Body of pancreas (tissue), 4 donors: ENCODE measurements at regions not wholly inside any gene's neighbourhood (a gene's known extent, or its start where the extent isn't known, plus 50 kb on each side); places are given as distances from the start of the nearest gene placed in this dataset.
"Not testable (repeated sequence)": the region's sequence is repeated elsewhere in the genome, so short reads cannot be mapped to it uniquely, and the experiment has no call there.

Experiments
- POLR2A ChIP-seq, 3 donors: fragments of 450-650 bp; IDR thresholded peaks; one replicate each; pipeline ENCODE4 v1.6.1; 2016; ENCODE audit warnings: antibody characterized with exemption in 3 of 3, mild to moderate bottlenecking in 2 of 3
- TF ChIP-seq, protein P1 (sequence below), 7 experiments: fragments of 450-650 bp in 4 of 7; fragments of 200-600 bp in 3 of 7; sonication (generic) in 3 of 7; IDR thresholded peaks; one replicate each; pipeline ENCODE4 v1.5.1; 2016 to 2019; ENCODE audit warnings: antibody characterized with exemption in 7 of 7

GRCh38 chr7:81152925-81153324 lies 234.1 kb upstream of the SEMA3C start:
- TF ChIP-seq, protein P1, sequence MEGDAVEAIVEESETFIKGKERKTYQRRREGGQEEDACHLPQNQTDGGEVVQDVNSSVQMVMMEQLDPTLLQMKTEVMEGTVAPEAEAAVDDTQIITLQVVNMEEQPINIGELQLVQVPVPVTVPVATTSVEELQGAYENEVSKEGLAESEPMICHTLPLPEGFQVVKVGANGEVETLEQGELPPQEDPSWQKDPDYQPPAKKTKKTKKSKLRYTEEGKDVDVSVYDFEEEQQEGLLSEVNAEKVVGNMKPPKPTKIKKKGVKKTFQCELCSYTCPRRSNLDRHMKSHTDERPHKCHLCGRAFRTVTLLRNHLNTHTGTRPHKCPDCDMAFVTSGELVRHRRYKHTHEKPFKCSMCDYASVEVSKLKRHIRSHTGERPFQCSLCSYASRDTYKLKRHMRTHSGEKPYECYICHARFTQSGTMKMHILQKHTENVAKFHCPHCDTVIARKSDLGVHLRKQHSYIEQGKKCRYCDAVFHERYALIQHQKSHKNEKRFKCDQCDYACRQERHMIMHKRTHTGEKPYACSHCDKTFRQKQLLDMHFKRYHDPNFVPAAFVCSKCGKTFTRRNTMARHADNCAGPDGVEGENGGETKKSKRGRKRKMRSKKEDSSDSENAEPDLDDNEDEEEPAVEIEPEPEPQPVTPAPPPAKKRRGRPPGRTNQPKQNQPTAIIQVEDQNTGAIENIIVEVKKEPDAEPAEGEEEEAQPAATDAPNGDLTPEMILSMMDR (IDR thresholded peaks at IDR 0.05): not testable (repeated sequence)
- TF ChIP-seq POLR2A (IDR thresholded peaks at IDR 0.05): not testable (repeated sequence)
